GM12865 (cell line): ENCODE measurements at regions not wholly inside any gene's neighbourhood (a gene's known extent, or its start where the extent isn't known, plus 50 kb on each side); places are given as distances from the start of the nearest gene placed in this dataset.

Experiments used
- DNase-seq: peaks from one replicate; pipeline ENCODE4 v3.0.0; 2010; ENCODE audit warnings: low read depth
- H3K4me3 ChIP-seq: 2 replicates; pipeline ENCODE4 v1.5.1; 2011; ENCODE audit warnings: mild to moderate bottlenecking, low read depth, low read length, control low read depth
- CTCF ChIP-seq: IDR thresholded peaks from 2 replicates; pipeline ENCODE4 v1.5.1; 2011; ENCODE audit warnings: low read length, control low read depth, low read depth, inconsistent platforms; ENCODE audit not compliant: insufficient read depth; ENCODE audit errors: missing control alignments

- no peak for DNase-seq
- no peak overlapping the region for H3K4me3 ChIP-seq
- TF ChIP-seq CTCF, result no peak
Observed at GRCh38 chr21:18622383-18622782, 218.8 kb upstream of the TMPRSS15 start.

- TF ChIP-seq CTCF, result no peak
- no peak for DNase-seq
- H3K4me3 ChIP-seq, result no peak overlapping the region
Observed at GRCh38 chr21:18630446-18630845, 226.9 kb upstream of the TMPRSS15 start.

GRCh38 chr21:18636897-18637296, 233.3 kb upstream of the TMPRSS15 start:
- DNase-seq, result no peak
- no peak overlapping the region for H3K4me3 ChIP-seq
- no peak for TF ChIP-seq CTCF

- TF ChIP-seq CTCF, result no peak
- DNase-seq, result no peak
- H3K4me3 ChIP-seq, result no peak overlapping the region
Observed at GRCh38 chr21:18646116-18646515, 242.5 kb upstream of the TMPRSS15 start.

- no peak for DNase-seq
- TF ChIP-seq CTCF, result no peak
- no peak overlapping the region for H3K4me3 ChIP-seq
Observed at GRCh38 chr21:18655931-18656330, 252.3 kb upstream of the TMPRSS15 start.

- no peak overlapping the region for H3K4me3 ChIP-seq
- DNase-seq, result no peak
- no peak for TF ChIP-seq CTCF
Observed at GRCh38 chr21:18661842-18662241, 258.3 kb upstream of the TMPRSS15 start.

- H3K4me3 ChIP-seq, result no peak overlapping the region
- no peak for TF ChIP-seq CTCF
- DNase-seq, result no peak
Observed at GRCh38 chr21:18663663-18664062, 260.1 kb upstream of the TMPRSS15 start.
